ENCODE measurements at regions not wholly inside any gene's neighbourhood (a gene's known extent, or its start where the extent isn't known, plus 50 kb on each side); places are given as distances from the start of the nearest gene placed in this dataset.
"Not testable (repeated sequence)": the region's sequence is repeated elsewhere in the genome, so short reads cannot be mapped to it uniquely, and the experiment has no call there.

- Histone ChIP-seq H3K27ac (ENCODE audit: low read depth, low read length) (no peak overlapping the region), H3K4me1 (ENCODE audit: control insufficient read depth in 5 of 5, insufficient read depth in 5 of 5, low read length in 5 of 5) (no peaks in the 10 kb centered on the region), H3K9me3 (ENCODE audit: control insufficient read depth in 5 of 5, low read length in 5 of 5) (no peaks in the 10 kb centered on the region), H3K4me3 (ENCODE audit: low read depth in 1 of 5, low read length in 5 of 5) (no peak overlapping the region), H3K27me3 (ENCODE audit: control insufficient read depth in 5 of 5, insufficient read depth in 4 of 5, low read length in 5 of 5) (no peaks in the 10 kb centered on the region), H3K36me3 (ENCODE audit: control insufficient read depth in 5 of 5, insufficient read depth in 5 of 5, low read length in 5 of 5) (no peaks in the 10 kb centered on the region), H3K9ac (ENCODE audit: low read length in 5 of 5) (no peak overlapping the region)
Observed at GRCh38 chr17:14585099-14585498, 284.2 kb downstream of the HS3ST3B1 start.

- Histone ChIP-seq H3K9me3 (ENCODE audit: control insufficient read depth in 5 of 5, low read length in 5 of 5) (no peaks in the 10 kb centered on the region), H3K9ac (ENCODE audit: low read length in 5 of 5) (no peak overlapping the region)
Observed at GRCh38 chr17:14582996-14583395, 282.1 kb downstream of the HS3ST3B1 start.

GRCh38 chr17:14581186-14581830 is 280.4 kb downstream of the HS3ST3B1 start:
- no peaks in the 10 kb centered on the region for H3K4me1 ChIP-seq (ENCODE audit: control insufficient read depth in 5 of 5, insufficient read depth in 5 of 5, low read length in 5 of 5)
- no peak overlapping the region for H3K4me3 ChIP-seq (ENCODE audit: low read depth in 1 of 5, low read length in 5 of 5)
- no peak overlapping the region for H3K9ac ChIP-seq (ENCODE audit: low read length in 5 of 5)
- H3K27ac ChIP-seq (ENCODE audit: low read depth, low read length): no peak overlapping the region
- H3K9me3 ChIP-seq (ENCODE audit: control insufficient read depth in 5 of 5, low read length in 5 of 5): no peaks in the 10 kb centered on the region
- peaks cover 0 to 3% (median 0%) of the 10 kb centered on the region in 5 donors for H3K27me3 ChIP-seq (ENCODE audit: control insufficient read depth in 5 of 5, insufficient read depth in 4 of 5, low read length in 5 of 5)
- H3K36me3 ChIP-seq (ENCODE audit: control insufficient read depth in 5 of 5, insufficient read depth in 5 of 5, low read length in 5 of 5): no peaks in the 10 kb centered on the region

More at GRCh38 chr17:14582996-14583395, 282.1 kb downstream of the HS3ST3B1 start:
- H3K4me1 ChIP-seq (ENCODE audit: control insufficient read depth in 5 of 5, insufficient read depth in 5 of 5, low read length in 5 of 5): no peaks in the 10 kb centered on the region
- H3K27me3 ChIP-seq (ENCODE audit: control insufficient read depth in 5 of 5, insufficient read depth in 4 of 5, low read length in 5 of 5): no peaks in the 10 kb centered on the region
- no peak overlapping the region for H3K4me3 ChIP-seq (ENCODE audit: low read depth in 1 of 5, low read length in 5 of 5)
- H3K36me3 ChIP-seq (ENCODE audit: control insufficient read depth in 5 of 5, insufficient read depth in 5 of 5, low read length in 5 of 5): no peaks in the 10 kb centered on the region
- H3K27ac ChIP-seq (ENCODE audit: low read depth, low read length): no peak overlapping the region

GRCh38 chr17:14580499-14580898 is 279.6 kb downstream of the HS3ST3B1 start:
- no peak overlapping the region for H3K9ac ChIP-seq (ENCODE audit: low read length in 5 of 5)
- H3K4me1 ChIP-seq (ENCODE audit: control insufficient read depth in 5 of 5, insufficient read depth in 5 of 5, low read length in 5 of 5): no peaks in the 10 kb centered on the region
- H3K9me3 ChIP-seq (ENCODE audit: control insufficient read depth in 5 of 5, low read length in 5 of 5): no peaks in the 10 kb centered on the region
- H3K27ac ChIP-seq (ENCODE audit: low read depth, low read length): no peak overlapping the region
- no peaks in the 10 kb centered on the region for H3K36me3 ChIP-seq (ENCODE audit: control insufficient read depth in 5 of 5, insufficient read depth in 5 of 5, low read length in 5 of 5)
- H3K27me3 ChIP-seq (ENCODE audit: control insufficient read depth in 5 of 5, insufficient read depth in 4 of 5, low read length in 5 of 5): peaks cover 0 to 6% (median 3%) of the 10 kb centered on the region in 5 donors
- no peak overlapping the region for H3K4me3 ChIP-seq (ENCODE audit: low read depth in 1 of 5, low read length in 5 of 5)

- Histone ChIP-seq H3K27ac (ENCODE audit: low read depth, low read length) (no peak overlapping the region), H3K4me1 (ENCODE audit: control insufficient read depth in 5 of 5, insufficient read depth in 5 of 5, low read length in 5 of 5) (no peaks in the 10 kb centered on the region), H3K4me3 (ENCODE audit: low read depth in 1 of 5, low read length in 5 of 5) (no peak overlapping the region), H3K9ac (ENCODE audit: low read length in 5 of 5) (no peak overlapping the region), H3K27me3 (ENCODE audit: control insufficient read depth in 5 of 5, insufficient read depth in 4 of 5, low read length in 5 of 5) (peaks cover 0 to 8% (median 3%) of the 10 kb centered on the region in 5 donors), H3K9me3 (ENCODE audit: control insufficient read depth in 5 of 5, low read length in 5 of 5) (no peaks in the 10 kb centered on the region), H3K36me3 (ENCODE audit: control insufficient read depth in 5 of 5, insufficient read depth in 5 of 5, low read length in 5 of 5) (no peaks in the 10 kb centered on the region)
Observed at GRCh38 chr17:14579716-14580115, 278.8 kb downstream of the HS3ST3B1 start.

- no peak overlapping the region for H3K9ac ChIP-seq (ENCODE audit: low read length in 5 of 5)
- H3K4me3 ChIP-seq (ENCODE audit: low read depth in 1 of 5, low read length in 5 of 5): no peak overlapping the region
- no peaks in the 10 kb centered on the region for H3K4me1 ChIP-seq (ENCODE audit: control insufficient read depth in 5 of 5, insufficient read depth in 5 of 5, low read length in 5 of 5)
- H3K27ac ChIP-seq (ENCODE audit: low read depth, low read length): no peak overlapping the region
- peaks cover 0 to 8% (median 3%) of the 10 kb centered on the region in 5 donors for H3K27me3 ChIP-seq (ENCODE audit: control insufficient read depth in 5 of 5, insufficient read depth in 4 of 5, low read length in 5 of 5)
- no peaks in the 10 kb centered on the region for H3K9me3 ChIP-seq (ENCODE audit: control insufficient read depth in 5 of 5, low read length in 5 of 5)
- H3K36me3 ChIP-seq (ENCODE audit: control insufficient read depth in 5 of 5, insufficient read depth in 5 of 5, low read length in 5 of 5): no peaks in the 10 kb centered on the region
Observed at GRCh38 chr17:14575471-14575953, 274.6 kb downstream of the HS3ST3B1 start.

- H3K9ac ChIP-seq (ENCODE audit: low read length in 5 of 5); H3K4me3 ChIP-seq (ENCODE audit: low read depth in 1 of 5, low read length in 5 of 5); H3K27ac ChIP-seq (ENCODE audit: low read depth, low read length); H3K9me3 ChIP-seq (ENCODE audit: control insufficient read depth in 5 of 5, low read length in 5 of 5); H3K36me3 ChIP-seq (ENCODE audit: control insufficient read depth in 5 of 5, insufficient read depth in 5 of 5, low read length in 5 of 5); H3K4me1 ChIP-seq (ENCODE audit: control insufficient read depth in 5 of 5, insufficient read depth in 5 of 5, low read length in 5 of 5); H3K27me3 ChIP-seq (ENCODE audit: control insufficient read depth in 5 of 5, insufficient read depth in 4 of 5, low read length in 5 of 5): not testable (repeated sequence)
Observed at GRCh38 chr17:14560325-14560724, 259.4 kb downstream of the HS3ST3B1 start.

- no peak overlapping the region for H3K9ac ChIP-seq (ENCODE audit: low read length in 5 of 5)
- no peaks in the 10 kb centered on the region for H3K4me1 ChIP-seq (ENCODE audit: control insufficient read depth in 5 of 5, insufficient read depth in 5 of 5, low read length in 5 of 5)
- H3K4me3 ChIP-seq (ENCODE audit: low read depth in 1 of 5, low read length in 5 of 5): no peak overlapping the region
- H3K27ac ChIP-seq (ENCODE audit: low read depth, low read length): no peak overlapping the region
- no peaks in the 10 kb centered on the region for H3K9me3 ChIP-seq (ENCODE audit: control insufficient read depth in 5 of 5, low read length in 5 of 5)
- H3K27me3 ChIP-seq (ENCODE audit: control insufficient read depth in 5 of 5, insufficient read depth in 4 of 5, low read length in 5 of 5): no peaks in the 10 kb centered on the region
- no peaks in the 10 kb centered on the region for H3K36me3 ChIP-seq (ENCODE audit: control insufficient read depth in 5 of 5, insufficient read depth in 5 of 5, low read length in 5 of 5)
Observed at GRCh38 chr17:14559264-14560119, 258.6 kb downstream of the HS3ST3B1 start.

- no peak overlapping the region for H3K27ac ChIP-seq (ENCODE audit: low read depth, low read length)
- H3K9ac ChIP-seq (ENCODE audit: low read length in 5 of 5): no peak overlapping the region
- H3K27me3 ChIP-seq (ENCODE audit: control insufficient read depth in 5 of 5, insufficient read depth in 4 of 5, low read length in 5 of 5): no peaks in the 10 kb centered on the region
- no peaks in the 10 kb centered on the region for H3K36me3 ChIP-seq (ENCODE audit: control insufficient read depth in 5 of 5, insufficient read depth in 5 of 5, low read length in 5 of 5)
- no peak overlapping the region for H3K4me3 ChIP-seq (ENCODE audit: low read depth in 1 of 5, low read length in 5 of 5)
- H3K9me3 ChIP-seq (ENCODE audit: control insufficient read depth in 5 of 5, low read length in 5 of 5): no peaks in the 10 kb centered on the region
- no peaks in the 10 kb centered on the region for H3K4me1 ChIP-seq (ENCODE audit: control insufficient read depth in 5 of 5, insufficient read depth in 5 of 5, low read length in 5 of 5)
Observed at GRCh38 chr17:14557480-14557879, 256.6 kb downstream of the HS3ST3B1 start.

GRCh38 chr17:14553847-14554246 is 253.0 kb downstream of the HS3ST3B1 start:
- H3K27ac ChIP-seq (ENCODE audit: low read depth, low read length): no peak overlapping the region
- H3K27me3 ChIP-seq (ENCODE audit: control insufficient read depth in 5 of 5, insufficient read depth in 4 of 5, low read length in 5 of 5): no peaks in the 10 kb centered on the region
- peaks cover 0 to 3% (median 0%) of the 10 kb centered on the region in 5 donors for H3K4me1 ChIP-seq (ENCODE audit: control insufficient read depth in 5 of 5, insufficient read depth in 5 of 5, low read length in 5 of 5)
- H3K4me3 ChIP-seq (ENCODE audit: low read depth in 1 of 5, low read length in 5 of 5): no peak overlapping the region
- no peaks in the 10 kb centered on the region for H3K36me3 ChIP-seq (ENCODE audit: control insufficient read depth in 5 of 5, insufficient read depth in 5 of 5, low read length in 5 of 5)
- H3K9me3 ChIP-seq (ENCODE audit: control insufficient read depth in 5 of 5, low read length in 5 of 5): no peaks in the 10 kb centered on the region
- H3K9ac ChIP-seq (ENCODE audit: low read length in 5 of 5): no peak overlapping the region

All from subcutaneous abdominal adipose tissue (tissue), 5 donors.